ENCODE measurements at regions not wholly inside any gene's neighbourhood (a gene's known extent, or its start where the extent isn't known, plus 50 kb on each side); places are given as distances from the start of the nearest gene placed in this dataset.

GRCh38 chr10:83037653-83038052 is 1101.7 kb upstream of the GHITM start:
- no peak for DNase-seq (ENCODE audit: low spot score)

- DNase-seq (ENCODE audit: low spot score) = no peak
Measured at GRCh38 chr10:83038631-83039030, 1100.7 kb upstream of the GHITM start.

- DNase-seq (ENCODE audit: low spot score) = no peak
Measured at GRCh38 chr10:83045731-83046130, 1093.6 kb upstream of the GHITM start.

- no peak for DNase-seq (ENCODE audit: low spot score)
Measured at GRCh38 chr10:83050815-83051214, 1088.5 kb upstream of the GHITM start.

GRCh38 chr10:83062871-83063270 is 1076.4 kb upstream of the GHITM start:
- no peak for DNase-seq (ENCODE audit: low spot score)

- no peak for DNase-seq (ENCODE audit: low spot score)
Measured at GRCh38 chr10:83073472-83073871, 1065.8 kb upstream of the GHITM start.

GRCh38 chr10:83075016-83075814 is 1064.1 kb upstream of the GHITM start:
- no peak for DNase-seq (ENCODE audit: low spot score)

- no peak for DNase-seq (ENCODE audit: low spot score)
Measured at GRCh38 chr10:83075815-83076355, 1063.4 kb upstream of the GHITM start.

GRCh38 chr10:83076443-83076842 is 1062.9 kb upstream of the GHITM start:
- DNase-seq (ENCODE audit: low spot score) = no peak

- DNase-seq (ENCODE audit: low spot score) = no peak
Measured at GRCh38 chr10:83078160-83078559, 1061.1 kb upstream of the GHITM start.

- DNase-seq (ENCODE audit: low spot score) = no peak
Measured at GRCh38 chr10:83078645-83079044, 1060.7 kb upstream of the GHITM start.

GRCh38 chr10:83083831-83084230 is 1055.5 kb upstream of the GHITM start:
- no peak for DNase-seq (ENCODE audit: low spot score)

- DNase-seq (ENCODE audit: low spot score) = no peak
Measured at GRCh38 chr10:83089335-83089734, 1050.0 kb upstream of the GHITM start.

- no peak for DNase-seq (ENCODE audit: low spot score)
Measured at GRCh38 chr10:83104616-83105015, 1034.7 kb upstream of the GHITM start.

GRCh38 chr10:83108565-83109333 is 1030.6 kb upstream of the GHITM start:
- DNase-seq (ENCODE audit: low spot score) = no peak

GRCh38 chr10:83119346-83119745 is 1020.0 kb upstream of the GHITM start:
- DNase-seq (ENCODE audit: low spot score) = no peak

- no peak for DNase-seq (ENCODE audit: low spot score)
Measured at GRCh38 chr10:83122336-83122735, 1017.0 kb upstream of the GHITM start.

- no peak for DNase-seq (ENCODE audit: low spot score)
Measured at GRCh38 chr10:83127942-83128575, 1011.2 kb upstream of the GHITM start.

- DNase-seq (ENCODE audit: low spot score) = no peak
Measured at GRCh38 chr10:83140811-83141210, 998.5 kb upstream of the GHITM start.

- DNase-seq (ENCODE audit: low spot score) = no peak
Measured at GRCh38 chr10:83142074-83142563, 997.2 kb upstream of the GHITM start.

GRCh38 chr10:83144461-83144860 is 994.8 kb upstream of the GHITM start:
- DNase-seq (ENCODE audit: low spot score) = no peak

- no peak for DNase-seq (ENCODE audit: low spot score)
Measured at GRCh38 chr10:83153714-83154113, 985.6 kb upstream of the GHITM start.
